ENCODE measurements at regions not wholly inside any gene's neighbourhood (a gene's known extent, or its start where the extent isn't known, plus 50 kb on each side); places are given as distances from the start of the nearest gene placed in this dataset.

DNA sequence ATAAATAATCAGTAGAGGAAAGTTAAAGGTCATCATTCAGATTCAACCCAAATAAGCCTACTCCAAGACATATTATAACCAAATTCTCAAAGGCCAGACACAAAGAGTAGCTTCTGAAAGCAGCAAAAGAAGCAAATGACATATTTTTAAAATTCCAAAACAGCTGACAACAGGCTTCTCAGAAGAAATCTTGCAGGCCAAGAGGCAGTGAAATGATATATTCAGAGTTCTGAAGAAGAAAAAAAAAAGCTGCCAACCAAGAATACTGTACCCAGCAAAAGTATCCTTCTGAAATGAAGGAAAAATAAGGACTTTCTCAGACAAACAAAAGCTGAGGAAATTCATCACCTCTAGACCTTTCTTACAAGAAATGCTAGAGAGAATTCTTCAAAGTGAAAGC, 787.1 kb upstream of the TENM4 start:
- DNase-seq (no peak), ATAC-seq (no peak)
- no peaks in the 10 kb centered on the region for H3K27me3 Mint-ChIP-seq
- H3K27ac Mint-ChIP-seq: no peak overlapping the region
- peaks cover 19 to 39% of the 10 kb centered on the region in 2 donors for H3K9me3 Mint-ChIP-seq
- no peaks in the 10 kb centered on the region for H3K4me1 Mint-ChIP-seq
- no peak overlapping the region for H3K4me3 Mint-ChIP-seq

DNA sequence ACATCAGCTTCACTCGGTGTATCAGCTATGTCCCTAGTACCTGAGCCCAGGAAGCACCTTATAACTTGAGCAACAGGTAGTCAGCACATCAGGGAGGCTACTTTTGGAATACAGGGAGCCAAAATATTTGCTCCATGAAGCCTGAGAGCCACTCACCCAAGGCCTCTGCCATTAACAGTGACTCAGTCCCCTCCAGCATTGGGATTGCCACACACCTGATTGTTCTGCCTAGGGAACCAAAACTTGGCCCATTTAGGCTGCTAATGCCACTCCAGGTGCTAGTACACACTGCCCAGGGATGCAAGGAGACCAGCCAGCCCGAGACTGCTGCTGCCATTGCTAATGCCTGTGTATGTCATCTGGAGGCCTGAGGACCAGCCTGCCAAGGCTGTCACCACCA, 773.6 kb upstream of the TENM4 start:
- H3K27me3 Mint-ChIP-seq: no peaks in the 10 kb centered on the region
- no peak for DNase-seq
- H3K4me3 Mint-ChIP-seq: no peak overlapping the region
- peaks cover 15 to 24% of the 10 kb centered on the region in 2 donors for H3K9me3 Mint-ChIP-seq
- no peak for ATAC-seq
- H3K27ac Mint-ChIP-seq: no peak overlapping the region
- no peaks in the 10 kb centered on the region for H3K4me1 Mint-ChIP-seq

DNA sequence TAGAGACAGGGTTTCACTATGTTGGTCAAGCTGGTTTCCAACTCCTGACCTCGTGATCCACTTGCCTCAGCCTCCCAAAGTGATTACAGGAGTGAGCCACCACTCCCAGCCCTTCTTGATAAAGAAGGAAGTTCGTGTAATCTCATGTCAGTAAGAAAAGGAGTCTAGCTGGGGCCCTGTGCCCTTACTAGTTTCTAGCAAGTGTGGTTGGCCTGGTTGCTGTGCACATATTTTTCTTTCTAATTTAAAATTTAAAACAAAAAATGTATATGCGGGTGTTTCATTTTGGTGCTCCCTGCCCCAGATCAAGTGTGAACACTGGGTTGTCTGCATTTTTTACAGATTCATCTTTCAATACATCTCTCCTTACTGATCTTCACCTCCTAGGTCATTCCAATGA, 770.8 kb upstream of the TENM4 start:
- H3K27ac Mint-ChIP-seq: no peak overlapping the region
- H3K4me3 Mint-ChIP-seq: no peak overlapping the region
- ATAC-seq: no peak
- H3K27me3 Mint-ChIP-seq: no peaks in the 10 kb centered on the region
- peaks cover 17% of the 10 kb centered on the region in 2 donors for H3K9me3 Mint-ChIP-seq
- DNase-seq: no peak
- no peaks in the 10 kb centered on the region for H3K4me1 Mint-ChIP-seq

GRCh38 chr11:80204021-80204420, 763.2 kb upstream of the TENM4 start:
- no peaks in the 10 kb centered on the region for H3K27me3 Mint-ChIP-seq
- no peak overlapping the region for H3K27ac Mint-ChIP-seq
- no peaks in the 10 kb centered on the region for H3K4me1 Mint-ChIP-seq
- DNase-seq (no peak), ATAC-seq (no peak)
- peaks cover 0 to 7% of the 10 kb centered on the region in 2 donors for H3K9me3 Mint-ChIP-seq
- no peak overlapping the region for H3K4me3 Mint-ChIP-seq

DNA sequence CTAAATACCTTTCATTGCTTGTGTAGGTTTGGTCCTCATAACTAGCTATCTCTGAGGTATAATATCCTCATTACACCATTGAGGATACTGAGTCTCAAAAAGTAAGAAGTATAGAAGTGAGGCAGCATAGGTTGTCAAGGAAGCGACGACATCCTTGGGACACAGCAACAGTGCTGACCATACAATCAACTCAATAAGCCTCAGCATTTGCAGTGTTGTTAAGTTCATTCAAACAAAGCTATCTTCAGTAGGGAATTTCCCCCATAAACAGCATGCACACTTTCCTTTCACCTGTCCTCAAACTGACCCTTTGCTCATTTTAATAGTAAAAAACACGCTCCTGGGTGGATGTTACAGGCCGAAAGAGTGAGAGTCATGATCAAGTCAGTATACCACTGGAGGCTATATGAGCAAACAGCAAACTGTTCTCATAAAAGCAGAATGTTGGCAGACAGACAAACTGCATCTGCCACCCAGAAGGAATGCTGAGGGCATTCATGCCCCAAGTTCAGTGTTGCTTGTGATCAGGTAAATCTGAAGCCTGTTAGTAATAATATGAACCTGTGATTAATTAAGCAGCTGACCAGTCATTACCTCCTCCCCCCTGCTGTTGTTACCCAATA, 756.2 kb upstream of the TENM4 start:
- Mint-ChIP-seq H3K4me1 (no peaks in the 10 kb centered on the region), H3K9me3 (peaks cover 12 to 13% of the 10 kb centered on the region in 2 donors), H3K27me3 (no peaks in the 10 kb centered on the region), H3K27ac (no peak overlapping the region), H3K4me3 (no peak overlapping the region)
- no peak for ATAC-seq
- no peak for DNase-seq

GRCh38 chr11:80196041-80196440, 755.2 kb upstream of the TENM4 start:
- Mint-ChIP-seq H3K27ac (no peak overlapping the region), H3K27me3 (no peaks in the 10 kb centered on the region), H3K9me3 (peaks cover 12 to 13% of the 10 kb centered on the region in 2 donors), H3K4me1 (no peaks in the 10 kb centered on the region), H3K4me3 (no peak overlapping the region)
- no peak for ATAC-seq
- DNase-seq: no peak

- Mint-ChIP-seq H3K4me3 (no peak overlapping the region), H3K27me3 (no peaks in the 10 kb centered on the region)
- DNase-seq: no peak
These were observed 753.8 kb upstream of the TENM4 start for GRCh38 chr11:80194625-80195024.

GRCh38 chr11:80194016-80194415, 753.2 kb upstream of the TENM4 start:
- H3K9me3 Mint-ChIP-seq: peaks cover 12 to 13% of the 10 kb centered on the region in 2 donors
- no peaks in the 10 kb centered on the region for H3K4me1 Mint-ChIP-seq
- DNase-seq: no peak
- no peaks in the 10 kb centered on the region for H3K27me3 Mint-ChIP-seq
- no peak overlapping the region for H3K4me3 Mint-ChIP-seq
- ATAC-seq: no peak
- H3K27ac Mint-ChIP-seq: no peak overlapping the region

More at GRCh38 chr11:80194625-80195024, 753.8 kb upstream of the TENM4 start:
- peaks cover 12 to 13% of the 10 kb centered on the region in 2 donors for H3K9me3 Mint-ChIP-seq
- no peak for ATAC-seq
- no peaks in the 10 kb centered on the region for H3K4me1 Mint-ChIP-seq
- H3K27ac Mint-ChIP-seq: no peak overlapping the region

DNA sequence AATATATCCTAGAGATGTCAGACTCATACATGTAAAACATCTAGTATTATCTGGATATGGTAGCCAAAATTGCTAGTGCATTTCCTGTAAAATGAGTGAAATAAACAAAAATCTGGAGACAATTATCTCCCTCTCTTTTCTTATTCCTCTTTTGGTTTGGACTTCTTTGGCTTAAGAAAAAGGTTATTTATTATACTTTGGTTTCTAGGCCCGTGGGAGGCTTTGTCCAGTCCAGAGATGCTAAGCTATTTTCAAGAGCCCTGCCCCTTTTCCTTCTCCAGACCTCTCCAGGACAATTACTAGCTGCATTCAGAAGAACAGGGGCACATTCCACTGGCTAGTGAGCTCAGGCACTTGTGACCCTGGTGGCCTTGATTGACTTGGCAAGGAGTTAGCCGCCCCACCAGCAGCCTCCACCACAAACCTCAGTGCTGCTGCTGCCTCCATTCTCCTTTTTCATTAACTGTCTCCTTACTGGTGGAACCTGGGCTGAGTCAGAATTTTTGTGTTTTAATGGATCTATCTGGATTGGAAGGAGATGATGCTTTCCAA, 747.3 kb upstream of the TENM4 start:
- Mint-ChIP-seq H3K9me3 (peaks cover 5 to 11% of the 10 kb centered on the region in 2 donors), H3K4me3 (no peak overlapping the region), H3K27ac (no peak overlapping the region), H3K27me3 (no peaks in the 10 kb centered on the region), H3K4me1 (no peaks in the 10 kb centered on the region)
- no peak for DNase-seq
- ATAC-seq: no peak

- Mint-ChIP-seq H3K27me3 (no peaks in the 10 kb centered on the region), H3K27ac (no peak overlapping the region), H3K4me1 (no peaks in the 10 kb centered on the region), H3K9me3 (peaks cover 0 to 11% of the 10 kb centered on the region in 2 donors), H3K4me3 (no peak overlapping the region)
- no peak for ATAC-seq
- DNase-seq: no peak
These were observed 745.9 kb upstream of the TENM4 start for GRCh38 chr11:80186692-80187091.

GRCh38 chr11:80182901-80183300, 742.1 kb upstream of the TENM4 start:
- no peaks in the 10 kb centered on the region for H3K4me1 Mint-ChIP-seq
- ATAC-seq: no peak
- H3K9me3 Mint-ChIP-seq: peaks cover 5 to 26% of the 10 kb centered on the region in 2 donors
- no peaks in the 10 kb centered on the region for H3K27me3 Mint-ChIP-seq
- H3K4me3 Mint-ChIP-seq: no peak overlapping the region
- no peak for DNase-seq
- H3K27ac Mint-ChIP-seq: no peak overlapping the region

GRCh38 chr11:80173371-80174136, 732.7 kb upstream of the TENM4 start:
- DNase-seq (no peak), ATAC-seq (no peak)
- H3K4me3 Mint-ChIP-seq: no peak overlapping the region
- H3K27me3 Mint-ChIP-seq: no peaks in the 10 kb centered on the region
- H3K27ac Mint-ChIP-seq: no peak overlapping the region
- H3K4me1 Mint-ChIP-seq: no peaks in the 10 kb centered on the region
- peaks cover 28 to 35% of the 10 kb centered on the region in 2 donors for H3K9me3 Mint-ChIP-seq

GRCh38 chr11:80168796-80169195, 728.0 kb upstream of the TENM4 start:
- Mint-ChIP-seq H3K4me1 (no peaks in the 10 kb centered on the region), H3K4me3 (no peak overlapping the region), H3K27me3 (no peaks in the 10 kb centered on the region), H3K27ac (no peak overlapping the region), H3K9me3 (peaks cover 24 to 36% of the 10 kb centered on the region in 2 donors)
- DNase-seq (no peak), ATAC-seq (no peak)

GRCh38 chr11:80167766-80168165, 726.9 kb upstream of the TENM4 start:
- no peaks in the 10 kb centered on the region for H3K27me3 Mint-ChIP-seq
- no peak overlapping the region for H3K4me3 Mint-ChIP-seq
- no peak for DNase-seq
- H3K9me3 Mint-ChIP-seq: peaks cover 24 to 38% of the 10 kb centered on the region in 2 donors
- no peaks in the 10 kb centered on the region for H3K4me1 Mint-ChIP-seq
- ATAC-seq: no peak
- H3K27ac Mint-ChIP-seq: no peak overlapping the region

DNA sequence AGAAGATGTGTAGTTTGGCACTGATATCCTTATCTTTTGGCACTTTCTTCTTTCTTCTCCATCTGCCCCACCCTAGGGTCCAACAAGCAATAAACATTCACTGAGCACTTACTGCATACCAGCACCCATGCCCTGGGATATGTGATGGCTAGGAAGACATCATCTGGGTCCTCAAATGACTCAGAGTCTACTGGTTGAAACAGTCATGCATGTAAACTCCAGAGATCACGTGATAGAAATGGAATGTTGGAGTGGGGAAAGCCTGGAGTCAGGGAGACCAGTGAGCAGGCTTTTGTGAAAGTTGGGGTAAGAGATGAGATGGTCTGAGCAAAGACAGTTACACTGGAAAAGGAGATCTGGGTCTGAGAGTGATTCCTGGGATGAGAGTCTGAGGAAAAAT, 724.9 kb upstream of the TENM4 start:
- DNase-seq (no peak), ATAC-seq (no peak)
- no peaks in the 10 kb centered on the region for H3K27me3 Mint-ChIP-seq
- no peak overlapping the region for H3K4me3 Mint-ChIP-seq
- H3K27ac Mint-ChIP-seq: no peak overlapping the region
- peaks cover 12 to 27% of the 10 kb centered on the region in 2 donors for H3K9me3 Mint-ChIP-seq
- no peaks in the 10 kb centered on the region for H3K4me1 Mint-ChIP-seq

GRCh38 chr11:80163441-80163840, 722.6 kb upstream of the TENM4 start:
- H3K27ac Mint-ChIP-seq: no peak overlapping the region
- H3K4me3 Mint-ChIP-seq: no peak overlapping the region
- H3K27me3 Mint-ChIP-seq: no peaks in the 10 kb centered on the region
- ATAC-seq (no peak), DNase-seq (no peak)
- H3K9me3 Mint-ChIP-seq: peaks cover 8 to 10% of the 10 kb centered on the region in 2 donors
- H3K4me1 Mint-ChIP-seq: no peaks in the 10 kb centered on the region
